IMR-90 (cell line): ENCODE measurements at regions not wholly inside any gene's neighbourhood (a gene's known extent, or its start where the extent isn't known, plus 50 kb on each side); places are given as distances from the start of the nearest gene placed in this dataset.

Source experiments
- ATAC-seq: fragments of 200-7000 bp; cut with Tn5 transposase; 2 replicates; pipeline ENCODE4 v1.9.1; 2020; ENCODE audit warnings: low read depth, mild to moderate bottlenecking, moderate library complexity
- BruUV-seq: library from RNA; stranded (reverse); fragments of 400-500 nt; replicated peaks from 2 replicates; lab custom pipeline; 2021; lab: Mats Ljungman, UMichigan
- CTCF ChIA-PET: fragments of 300-600 bp; formaldehyde crosslinking; extraction: SDS; loops from one replicate; lab custom pipeline; 2021; ENCODE audit warnings: antibody characterized with exemption; lab: Yijun Ruan, JAX
- POLR2A ChIA-PET: fragments of 300-600 bp; sonication (Branson Sonifier 250); formaldehyde crosslinking; loops from one replicate; lab custom pipeline; 2022; ENCODE audit warnings: antibody characterized with exemption; ENCODE audit not compliant: unreplicated experiment; lab: Charles Lee
- DNase-seq: peaks from one replicate; pipeline ENCODE4 v3.0.0; 2013
- H2AFZ ChIP-seq: replicated peaks from 2 replicates; pipeline ENCODE3; 2013; ENCODE audit warnings: low read length, mild to moderate bottlenecking; ENCODE audit not compliant: poor library complexity
- H2AK5ac ChIP-seq: 2 replicates; pipeline ENCODE4 v1.6.1; 2013; ENCODE audit warnings: low read depth, low read length, inconsistent platforms
- H2AK9ac ChIP-seq: replicated peaks from 2 replicates; pipeline ENCODE3; 2013; ENCODE audit warnings: mild to moderate bottlenecking, low read depth, low read length, moderate library complexity; ENCODE audit not compliant: poor library complexity
- H2BK120ac ChIP-seq: 2 replicates; pipeline ENCODE4 v1.6.1; 2013; ENCODE audit warnings: low read depth, low read length, inconsistent platforms
- H2BK15ac ChIP-seq: 3 replicates; pipeline ENCODE4 v1.6.1; 2013; ENCODE audit warnings: low read depth, low read length, inconsistent platforms
- H2BK20ac ChIP-seq: 2 replicates; pipeline ENCODE4 v1.6.1; 2013; ENCODE audit warnings: low read depth, mild to moderate bottlenecking, inconsistent platforms, low read length, moderate library complexity
- H2BK5ac ChIP-seq: 2 replicates; pipeline ENCODE4 v1.6.1; 2013; ENCODE audit warnings: mild to moderate bottlenecking, low read depth, low read length, inconsistent platforms; ENCODE audit not compliant: poor library complexity, severe bottlenecking
- H3K14ac ChIP-seq: replicated peaks from 2 replicates; pipeline ENCODE4 v1.6.1; 2013; ENCODE audit warnings: low read depth, low read length, inconsistent platforms
- H3K18ac ChIP-seq: 2 replicates; pipeline ENCODE4 v1.6.1; 2013; ENCODE audit warnings: low read depth, low read length, control low read depth
- H3K23ac ChIP-seq: 2 replicates; pipeline ENCODE4 v1.6.1; 2013; ENCODE audit warnings: low read depth, low read length, inconsistent platforms
- H3K27ac ChIP-seq: 2 replicates; pipeline ENCODE4 v1.5.1; 2013; ENCODE audit warnings: mild to moderate bottlenecking, control low read depth, low read length; ENCODE audit not compliant: insufficient read depth
- H3K27me3 ChIP-seq: 2 replicates; pipeline ENCODE4 v1.6.1; 2013; ENCODE audit warnings: low read length; ENCODE audit not compliant: control insufficient read depth, insufficient read depth
- H3K36me3 ChIP-seq: 2 replicates; pipeline ENCODE4 v1.6.1; 2013; ENCODE audit warnings: low read length, mixed read lengths; ENCODE audit not compliant: control insufficient read depth, insufficient read depth
- H3K4ac ChIP-seq: 2 replicates; pipeline ENCODE4 v1.6.1; 2013; ENCODE audit warnings: low read depth, low read length, inconsistent platforms
- H3K4me1 ChIP-seq: 2 replicates; pipeline ENCODE4 v1.6.1; 2013; ENCODE audit warnings: low read length, mixed read lengths; ENCODE audit not compliant: control insufficient read depth, insufficient read depth
- H3K4me2 ChIP-seq: 2 replicates; pipeline ENCODE4 v1.6.1; 2013; ENCODE audit warnings: low read depth, mild to moderate bottlenecking, control low read depth, low read length, moderate library complexity
- H3K4me3 ChIP-seq: 2 replicates; pipeline ENCODE4 v1.5.1; 2013; ENCODE audit warnings: low read depth, mild to moderate bottlenecking, control low read depth, low read length, moderate library complexity; ENCODE audit not compliant: insufficient read depth
- H3K56ac ChIP-seq: 2 replicates; pipeline ENCODE4 v1.6.1; 2013; ENCODE audit warnings: low read length, inconsistent platforms; ENCODE audit not compliant: insufficient read depth; ENCODE audit errors: extremely low read depth
- H3K79me1 ChIP-seq, 2 experiments: 2 replicates each; pipeline ENCODE4 v1.6.1; 2013; ENCODE audit warnings: low read length in 2 of 2, inconsistent platforms in 1 of 2, low read depth in 1 of 2
- H3K9ac ChIP-seq: 2 replicates; pipeline ENCODE4 v1.6.1; 2013; ENCODE audit warnings: low read depth, low read length, control low read depth
- H3K9me1 ChIP-seq: 2 replicates; pipeline ENCODE4 v1.6.1; 2013; ENCODE audit warnings: low read length, inconsistent platforms; ENCODE audit not compliant: insufficient read depth
- H3K9me3 ChIP-seq: 2 replicates; pipeline ENCODE4 v1.6.1; 2013; ENCODE audit warnings: low read length; ENCODE audit not compliant: control insufficient read depth, insufficient read depth
- H4K20me1 ChIP-seq: 2 replicates; pipeline ENCODE4 v1.6.1; 2013; ENCODE audit warnings: low read length, inconsistent platforms; ENCODE audit not compliant: insufficient read depth
- H4K5ac ChIP-seq: 2 replicates; pipeline ENCODE4 v1.6.1; 2013; ENCODE audit warnings: mild to moderate bottlenecking, low read depth, low read length, control low read depth
- H4K8ac ChIP-seq, 2 experiments: 2 replicates each; pipeline ENCODE4 v1.6.1; 2013; ENCODE audit warnings: low read depth in 2 of 2, low read length in 2 of 2, control low read depth in 1 of 2, inconsistent platforms in 1 of 2
- H4K91ac ChIP-seq: 2 replicates; pipeline ENCODE4 v1.6.1; 2013; ENCODE audit warnings: low read depth, low read length, inconsistent platforms; ENCODE audit not compliant: insufficient read depth
- WGBS, 2 experiments: methylation state at CpG; one replicate each; pipeline versions ENCODE4 v1.1.5 to v1.1.7; 2013; ENCODE audit warnings: missing lambda C conversion rate in 2 of 2; ENCODE audit not compliant: insufficient read length in 1 of 2; ENCODE audit errors: extremely low coverage in 2 of 2; 5-methylcytosine and 5-hydroxymethylcytosine counted together
- dilution Hi-C: fragments of 300-500 bp; cut with HindIII; formaldehyde crosslinking; loops from one replicate; pipeline ENCODE4 v1.14.3; 2018; ENCODE audit warnings: low sequenced_read_pairs; ENCODE audit not compliant: unreplicated experiment
- in situ Hi-C: fragments of 300-500 bp; cut with MboI; formaldehyde crosslinking; loops from 3 replicates; pipeline ENCODE4 v1.14.3; 2019; ENCODE audit warnings: low sequenced_read_pairs, inconsistent platforms, mixed read lengths
- intact Hi-C: fragments of 100-400 bp; cut with micrococcal nuclease; formaldehyde crosslinking; loops from 2 replicates; pipeline ENCODE4 v1.10.0; 2022
- TF ChIP-seq, protein P1 (sequence below): fragments of 150-350 bp; IDR thresholded peaks from 2 replicates; pipeline ENCODE4 v1.6.1; 2016; ENCODE audit warnings: low read depth, mild to moderate bottlenecking, low read length, moderate library complexity, borderline replicate concordance

DNA sequence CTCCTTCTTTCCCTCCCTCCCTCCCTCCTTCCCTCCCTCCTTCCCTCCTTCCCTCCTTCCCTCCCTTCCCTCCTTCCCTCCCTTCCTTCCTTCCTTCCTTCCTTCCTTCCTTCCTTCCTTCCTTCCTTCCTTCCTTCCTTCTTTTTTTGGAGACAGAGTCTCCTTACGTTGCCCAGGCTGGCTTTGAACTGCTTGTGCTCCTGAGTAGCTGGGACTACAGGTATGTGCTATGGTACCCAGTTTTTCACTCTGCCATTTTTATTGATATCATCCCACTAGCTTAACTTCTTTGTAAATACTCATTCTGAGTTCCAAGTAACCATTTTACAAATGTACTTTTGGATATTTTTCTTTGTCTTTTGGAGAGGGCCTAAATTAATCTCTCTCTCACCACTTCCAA is 336.8 kb upstream of the DDI1 start:
- Histone ChIP-seq H3K79me1 (no peaks in the 10 kb centered on the region), H3K23ac (no peak overlapping the region), H2AK9ac (no peak overlapping the region), H3K56ac (no peak overlapping the region), H4K8ac (peak overlapping the region in 1 of 2 experiments; percentile 50; a peak in 2 of 4 replicates), H4K91ac (peak overlapping the region; percentile 53), H3K4me1 (peaks cover 14% of the 10 kb centered on the region), H2BK120ac (peak overlapping the region; percentile 60), H3K4me2 (no peak overlapping the region), H3K27me3 (no peaks in the 10 kb centered on the region), H3K4me3 (no peak overlapping the region), H3K18ac (peak overlapping the region; percentile 79; the same call in 1 of the 2 replicates), H2AFZ (no peak overlapping the region), H3K14ac (no peak overlapping the region), H3K27ac (peak overlapping the region; percentile 74), H4K5ac (peak overlapping the region; percentile 57), H3K9ac (no peak overlapping the region), H2BK20ac (peak overlapping the region; percentile 77), H2BK15ac (0 out of 3 replicates have a peak overlapping the region, but pooled peaks have one; percentile 41), H3K9me3 (no peaks in the 10 kb centered on the region), H4K20me1 (no peaks in the 10 kb centered on the region), H2AK5ac (peak overlapping the region; percentile 64; the same call in 1 of the 2 replicates), H3K36me3 (no peaks in the 10 kb centered on the region), H3K9me1 (peaks cover 4% of the 10 kb centered on the region), H3K4ac (peak overlapping the region; percentile 61; the same call in 1 of the 2 replicates), H2BK5ac (peak overlapping the region; percentile 87)
- dilution Hi-C loops (no loop called here), intact Hi-C loops (no loop called here), in situ Hi-C loops (no loop called here)
- TF ChIP-seq, protein P1, sequence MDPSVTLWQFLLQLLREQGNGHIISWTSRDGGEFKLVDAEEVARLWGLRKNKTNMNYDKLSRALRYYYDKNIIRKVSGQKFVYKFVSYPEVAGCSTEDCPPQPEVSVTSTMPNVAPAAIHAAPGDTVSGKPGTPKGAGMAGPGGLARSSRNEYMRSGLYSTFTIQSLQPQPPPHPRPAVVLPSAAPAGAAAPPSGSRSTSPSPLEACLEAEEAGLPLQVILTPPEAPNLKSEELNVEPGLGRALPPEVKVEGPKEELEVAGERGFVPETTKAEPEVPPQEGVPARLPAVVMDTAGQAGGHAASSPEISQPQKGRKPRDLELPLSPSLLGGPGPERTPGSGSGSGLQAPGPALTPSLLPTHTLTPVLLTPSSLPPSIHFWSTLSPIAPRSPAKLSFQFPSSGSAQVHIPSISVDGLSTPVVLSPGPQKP = no peak
- POLR2A ChIA-PET = no interaction called here
- no CpG with 5 or more reads among the region's 1 CpG for WGBS, 2 experiments
- CTCF ChIA-PET = no interaction called here
- ATAC-seq = no peak
- DNase-seq = no peak
- no TSS peak for BruUV-seq
